ENCODE measurements at regions not wholly inside any gene's neighbourhood (a gene's known extent, or its start where the extent isn't known, plus 50 kb on each side); places are given as distances from the start of the nearest gene placed in this dataset.
"Not testable (repeated sequence)": the region's sequence is repeated elsewhere in the genome, so short reads cannot be mapped to it uniquely, and the experiment has no call there.

GRCh38 chr10:81569488-81569887 lies 305.5 kb upstream of the NRG3 start:
- DNase-seq (ENCODE audit: low read depth), result no peak

- no peak for DNase-seq (ENCODE audit: low read depth)
Observed at GRCh38 chr10:81570349-81570748, 304.6 kb upstream of the NRG3 start.

- no peak for DNase-seq (ENCODE audit: low read depth)
Observed at GRCh38 chr10:81570878-81571794, 303.9 kb upstream of the NRG3 start.

GRCh38 chr10:81575036-81575435 lies 300.0 kb upstream of the NRG3 start:
- no peak for DNase-seq (ENCODE audit: low read depth)

DNA sequence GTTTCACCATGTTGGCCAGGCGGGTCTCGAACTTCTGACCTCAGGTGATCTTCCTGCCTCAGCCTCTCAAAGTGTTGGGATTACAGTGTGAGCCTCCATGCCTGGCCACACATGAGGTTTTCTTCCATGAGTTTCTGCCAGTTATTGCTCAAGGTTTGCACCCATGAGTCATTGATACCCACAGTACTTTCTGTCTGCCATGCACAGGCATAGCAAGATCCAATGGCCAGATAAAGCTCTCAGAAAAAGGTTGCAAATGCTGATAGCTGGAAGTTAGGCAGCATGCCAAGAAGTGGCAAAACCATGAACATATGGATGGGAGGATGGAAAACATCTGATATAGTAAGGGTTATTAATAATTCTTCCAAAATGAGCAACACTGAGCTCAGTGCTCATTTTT lies 298.7 kb upstream of the NRG3 start:
- peak; percentile 32 for DNase-seq (ENCODE audit: low read depth)

GRCh38 chr10:81594991-81595390 lies 280.0 kb upstream of the NRG3 start:
- DNase-seq (ENCODE audit: low read depth), result no peak

GRCh38 chr10:81600185-81600584 lies 274.8 kb upstream of the NRG3 start:
- DNase-seq (ENCODE audit: low read depth), result peak; percentile 86

GRCh38 chr10:81603106-81603620 lies 271.8 kb upstream of the NRG3 start:
- DNase-seq (ENCODE audit: low read depth), result no peak

- not testable (repeated sequence) for DNase-seq (ENCODE audit: low read depth)
Observed at GRCh38 chr10:81644485-81644884, 230.5 kb upstream of the NRG3 start.

DNA sequence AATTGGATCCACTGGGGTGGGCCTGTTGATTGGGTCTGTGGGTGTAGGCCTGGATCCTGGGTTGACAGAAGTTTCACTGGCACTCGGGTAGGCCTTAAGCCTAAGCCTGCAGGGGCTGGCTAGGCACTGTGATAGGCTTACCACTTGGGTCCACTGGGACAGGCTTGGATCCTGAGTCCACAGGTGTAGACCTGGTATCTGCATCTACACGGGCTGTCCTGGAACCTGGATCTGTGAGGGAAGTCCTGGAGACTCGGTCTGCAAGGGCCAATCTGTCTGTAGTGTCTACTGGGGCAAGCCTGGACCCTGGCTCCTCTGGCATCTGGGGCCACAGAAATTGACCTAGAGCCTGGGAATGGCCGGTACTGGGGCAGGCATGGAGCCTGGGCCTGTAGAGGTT lies 219.0 kb upstream of the NRG3 start:
- DNase-seq (ENCODE audit: low read depth), result no peak

DNA sequence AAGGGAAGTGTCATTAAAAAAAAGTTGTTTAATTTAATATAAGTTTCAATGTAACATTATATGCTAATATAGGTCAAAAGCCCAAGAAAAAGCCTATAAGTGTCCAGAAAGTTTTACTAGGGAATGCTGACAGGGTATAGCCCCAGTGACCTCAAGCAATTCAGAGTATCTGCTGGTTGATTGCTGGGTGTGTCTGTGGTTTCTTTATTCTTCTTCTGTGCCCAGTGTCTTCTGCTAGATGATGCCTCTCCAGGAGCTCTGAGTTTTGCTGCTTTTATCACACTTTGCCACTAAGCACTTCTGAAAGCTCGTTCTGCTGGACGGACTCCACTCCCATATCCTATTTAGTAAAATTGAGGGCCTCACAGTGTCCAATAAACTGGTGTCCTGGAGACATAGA lies 212.2 kb upstream of the NRG3 start:
- no peak for DNase-seq (ENCODE audit: low read depth)

GRCh38 chr10:81664800-81665199 lies 210.2 kb upstream of the NRG3 start:
- DNase-seq (ENCODE audit: low read depth), result not testable (repeated sequence)

- DNase-seq (ENCODE audit: low read depth), result no peak
Observed at GRCh38 chr10:81674941-81675340, 200.1 kb upstream of the NRG3 start.

- DNase-seq (ENCODE audit: low read depth), result no peak
Observed at GRCh38 chr10:81679291-81679690, 195.7 kb upstream of the NRG3 start.

GRCh38 chr10:81680359-81680758 lies 194.6 kb upstream of the NRG3 start:
- peak; percentile 32 for DNase-seq (ENCODE audit: low read depth)

DNA sequence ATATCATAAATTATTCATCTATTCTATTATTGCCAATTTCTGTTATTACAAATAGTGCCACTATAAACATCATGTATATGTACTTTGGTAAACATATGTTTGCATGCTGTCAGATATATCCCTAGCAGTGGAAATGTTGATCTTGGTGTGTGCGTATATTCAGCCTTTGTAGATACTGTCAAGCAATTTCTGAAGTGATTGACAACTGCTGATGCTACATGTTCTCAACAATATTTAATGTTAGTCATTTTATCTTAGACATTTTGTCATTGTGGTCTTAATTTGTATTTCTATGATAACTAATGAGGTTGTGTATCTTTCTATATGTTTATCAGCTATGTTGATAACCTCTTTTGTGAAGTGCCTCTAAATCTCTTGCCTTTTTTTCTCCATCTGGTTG lies 186.5 kb upstream of the NRG3 start:
- no peak for DNase-seq (ENCODE audit: low read depth)

GRCh38 chr10:81696609-81697388 lies 178.2 kb upstream of the NRG3 start:
- DNase-seq (ENCODE audit: low read depth), result no peak

GRCh38 chr10:81704596-81704995 lies 170.4 kb upstream of the NRG3 start:
- DNase-seq (ENCODE audit: low read depth), result no peak

- DNase-seq (ENCODE audit: low read depth), result no peak
Observed at GRCh38 chr10:81708416-81708815, 166.6 kb upstream of the NRG3 start.

DNA sequence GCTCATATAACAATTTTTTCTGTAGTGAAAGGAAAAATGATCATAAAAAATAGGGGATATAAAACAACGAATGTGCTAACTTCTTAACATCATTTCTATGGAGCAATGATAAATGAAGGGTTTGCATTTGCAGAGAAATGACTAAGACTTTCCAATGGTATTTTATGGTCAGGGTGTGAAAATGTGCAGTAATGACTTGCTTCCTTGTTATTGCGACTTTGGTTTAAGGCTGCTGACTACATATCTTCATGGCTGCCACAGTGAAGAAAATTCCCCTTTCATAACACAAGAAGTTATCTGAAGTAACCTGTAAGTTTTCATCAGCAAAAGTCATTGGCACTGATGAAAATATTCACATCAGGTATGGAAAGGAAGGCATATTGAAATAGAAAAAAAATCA lies 166.1 kb upstream of the NRG3 start:
- DNase-seq (ENCODE audit: low read depth), result no peak

DNA sequence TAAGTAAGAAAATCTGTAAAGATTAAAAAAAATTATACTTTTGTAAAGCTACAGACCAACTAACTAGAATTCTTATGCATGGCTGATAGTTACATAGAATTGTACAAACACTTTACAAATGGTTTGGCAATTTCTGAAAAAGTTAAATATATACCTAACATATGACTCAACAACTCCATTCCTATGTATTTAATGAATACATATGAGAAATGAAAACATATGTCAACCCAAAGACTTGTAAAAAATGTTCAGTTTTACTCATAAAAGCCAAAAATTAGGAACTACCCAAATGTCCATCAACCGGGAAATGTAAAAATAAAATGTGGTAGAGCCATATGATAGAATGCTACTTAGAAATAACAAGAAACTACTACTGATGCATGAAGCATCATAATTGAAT lies 152.6 kb upstream of the NRG3 start:
- no peak for DNase-seq (ENCODE audit: low read depth)

- no peak for DNase-seq (ENCODE audit: low read depth)
Observed at GRCh38 chr10:81724431-81724830, 150.6 kb upstream of the NRG3 start.
